PC-3 (cell line): ENCODE measurements at regions not wholly inside any gene's neighbourhood (a gene's known extent, or its start where the extent isn't known, plus 50 kb on each side); places are given as distances from the start of the nearest gene placed in this dataset.

Source experiments
- EZH2phosphoT487 ChIP-seq: fragments of 300-600 bp; sonication (generic); IDR thresholded peaks from 2 replicates; pipeline ENCODE4 v1.6.1; 2018; ENCODE audit warnings: mild to moderate bottlenecking, antibody characterized with exemption, low read length, borderline replicate concordance
- TF ChIP-seq, protein P1 (sequence below): fragments of 300-600 bp; sonication (generic); conservative IDR thresholded peaks from 2 replicates; pipeline ENCODE4 v1.5.1; 2017; ENCODE audit warnings: antibody characterized with exemption, low read depth, mild to moderate bottlenecking, low read length

DNA sequence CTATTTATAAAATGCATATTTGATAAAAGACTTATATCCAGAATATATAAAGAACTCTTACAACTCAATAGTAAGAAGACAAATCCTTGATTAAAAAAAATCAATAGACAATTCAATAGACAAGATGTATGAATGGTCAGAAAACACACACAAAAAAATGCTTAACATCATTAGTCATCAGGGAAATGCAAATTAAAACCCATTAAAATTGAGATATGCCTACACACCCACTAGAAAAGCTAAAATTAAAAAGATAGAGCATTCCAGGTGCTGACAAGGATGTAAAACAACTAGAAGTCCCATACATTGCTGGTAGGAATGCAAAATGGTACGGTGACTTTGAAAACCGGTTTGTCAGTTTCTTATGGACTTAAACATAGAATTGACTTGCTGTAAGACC, 127.1 kb downstream of the TFAP2B start:
- TF ChIP-seq, protein P1, sequence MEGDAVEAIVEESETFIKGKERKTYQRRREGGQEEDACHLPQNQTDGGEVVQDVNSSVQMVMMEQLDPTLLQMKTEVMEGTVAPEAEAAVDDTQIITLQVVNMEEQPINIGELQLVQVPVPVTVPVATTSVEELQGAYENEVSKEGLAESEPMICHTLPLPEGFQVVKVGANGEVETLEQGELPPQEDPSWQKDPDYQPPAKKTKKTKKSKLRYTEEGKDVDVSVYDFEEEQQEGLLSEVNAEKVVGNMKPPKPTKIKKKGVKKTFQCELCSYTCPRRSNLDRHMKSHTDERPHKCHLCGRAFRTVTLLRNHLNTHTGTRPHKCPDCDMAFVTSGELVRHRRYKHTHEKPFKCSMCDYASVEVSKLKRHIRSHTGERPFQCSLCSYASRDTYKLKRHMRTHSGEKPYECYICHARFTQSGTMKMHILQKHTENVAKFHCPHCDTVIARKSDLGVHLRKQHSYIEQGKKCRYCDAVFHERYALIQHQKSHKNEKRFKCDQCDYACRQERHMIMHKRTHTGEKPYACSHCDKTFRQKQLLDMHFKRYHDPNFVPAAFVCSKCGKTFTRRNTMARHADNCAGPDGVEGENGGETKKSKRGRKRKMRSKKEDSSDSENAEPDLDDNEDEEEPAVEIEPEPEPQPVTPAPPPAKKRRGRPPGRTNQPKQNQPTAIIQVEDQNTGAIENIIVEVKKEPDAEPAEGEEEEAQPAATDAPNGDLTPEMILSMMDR, result no peak
- no peak for TF ChIP-seq EZH2phosphoT487
